HEK293T (cell line): ENCODE measurements at regions not wholly inside any gene's neighbourhood (a gene's known extent, or its start where the extent isn't known, plus 50 kb on each side); places are given as distances from the start of the nearest gene placed in this dataset.
"Not testable (repeated sequence)": the region's sequence is repeated elsewhere in the genome, so short reads cannot be mapped to it uniquely, and the experiment has no call there.

ENCODE experiments used
- BHLHE40 ChIP-seq: fragments of 450-650 bp; IDR thresholded peaks from 2 replicates; pipeline ENCODE4 v1.6.1; 2016; ENCODE audit warnings: mild to moderate bottlenecking, moderate library complexity, borderline replicate concordance
- ELF4 ChIP-seq: fragments of 450-650 bp; IDR thresholded peaks from 2 replicates; pipeline ENCODE4 v1.6.1; 2017; ENCODE audit warnings: antibody characterized with exemption

GRCh38 chr16:29114989-29115801 lies 130.3 kb downstream of the LAT start:
- TF ChIP-seq ELF4, BHLHE40: not testable (repeated sequence)
